ENCODE measurements at regions not wholly inside any gene's neighbourhood (a gene's known extent, or its start where the extent isn't known, plus 50 kb on each side); places are given as distances from the start of the nearest gene placed in this dataset.
"Not testable (repeated sequence)": the region's sequence is repeated elsewhere in the genome, so short reads cannot be mapped to it uniquely, and the experiment has no call there.

DNA sequence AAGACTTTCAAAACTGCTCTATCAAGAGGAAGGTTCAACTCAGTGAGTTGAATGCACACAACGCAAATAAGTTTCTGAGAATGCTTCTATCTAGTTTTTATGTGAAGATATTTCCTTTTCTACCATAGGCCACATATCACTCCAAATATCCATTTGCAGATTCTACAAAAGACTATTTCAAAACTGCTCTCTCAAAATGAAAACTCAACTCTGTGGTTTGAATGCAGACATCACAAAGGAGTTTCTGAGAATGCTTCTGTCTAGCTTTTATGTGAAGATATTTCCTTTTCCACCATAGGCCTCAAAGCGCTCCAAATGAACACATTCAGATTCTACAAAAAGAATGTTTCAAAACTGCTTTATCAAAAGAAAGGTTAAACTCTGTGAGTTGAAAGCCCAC lies 1093.1 kb upstream of the DEFB115 start:
- not testable (repeated sequence) for DNase-seq (ENCODE audit: low read depth)

DNA sequence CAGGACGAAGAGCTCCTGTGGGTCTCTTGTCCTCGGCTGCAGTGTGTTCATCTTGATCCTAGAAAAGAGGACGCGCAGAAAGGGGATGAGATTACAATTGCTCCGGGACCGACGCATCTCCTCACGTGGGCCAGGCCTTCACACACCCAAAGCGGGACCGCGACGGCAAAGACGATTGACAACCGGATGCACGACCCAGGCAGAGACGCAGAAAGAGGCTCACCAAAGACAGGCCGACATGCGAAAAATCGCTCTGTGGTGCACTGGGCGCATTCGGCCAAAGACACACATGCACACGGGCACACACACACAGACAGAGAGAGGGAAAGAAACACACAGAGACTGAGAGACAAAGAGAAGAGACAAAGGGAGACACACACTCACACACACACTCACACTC lies 1089.9 kb upstream of the DEFB115 start:
- DNase-seq (ENCODE audit: low read depth) = no peak

DNA sequence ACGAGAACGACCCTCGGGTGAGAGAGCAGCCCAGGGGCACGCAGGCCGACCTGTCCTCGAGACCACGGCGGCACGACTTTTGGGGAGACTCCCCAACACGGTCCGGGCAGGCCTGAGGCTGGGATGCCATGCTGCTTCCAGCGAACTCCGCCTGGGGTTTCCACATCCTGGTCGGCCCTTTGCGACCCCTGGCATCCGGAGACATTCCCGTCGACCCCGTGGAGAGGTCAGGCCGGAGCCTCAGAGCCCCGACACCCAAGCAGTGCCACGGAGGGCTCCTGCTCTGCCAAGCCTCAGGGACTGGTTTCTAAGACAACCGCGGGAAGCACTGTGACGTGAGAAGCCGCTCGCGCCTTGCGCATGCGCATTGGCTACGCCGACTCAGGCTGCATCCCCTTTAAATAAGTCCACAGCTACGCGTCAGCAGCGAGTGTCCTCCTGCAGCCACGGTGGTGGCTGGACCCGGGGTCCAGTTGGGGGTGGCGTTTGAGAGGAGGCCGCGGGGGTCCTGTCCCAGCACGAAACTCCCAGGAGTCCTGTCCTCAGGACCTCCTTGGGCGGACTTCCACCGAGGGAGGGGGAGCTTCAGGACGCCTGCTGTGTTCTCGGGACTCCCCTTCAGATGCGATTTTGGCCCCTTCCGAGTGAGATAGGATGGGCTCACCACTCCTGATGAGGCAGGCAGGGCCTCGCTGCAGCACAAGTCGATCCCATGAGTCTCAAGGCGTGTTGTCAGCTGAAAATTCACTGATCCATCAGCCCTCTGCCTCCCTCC lies 1089.3 kb upstream of the DEFB115 start:
- no peak for DNase-seq (ENCODE audit: low read depth)

DNA sequence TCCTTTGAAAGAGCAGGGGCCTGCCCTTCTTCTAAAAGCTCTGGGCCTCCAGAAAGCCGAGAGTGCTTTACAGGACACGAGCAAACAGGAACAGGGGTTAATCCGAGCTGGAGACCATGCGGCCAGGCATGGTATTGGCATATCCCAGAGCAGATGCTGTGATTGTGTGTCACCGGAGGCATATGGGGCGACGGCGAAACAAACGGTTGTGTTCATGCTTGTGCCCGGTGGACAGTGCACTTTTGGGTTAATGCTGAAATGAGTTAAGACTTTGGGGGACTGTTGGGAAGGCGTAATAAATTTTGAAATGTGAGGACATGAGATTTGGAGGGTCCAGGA lies 1088.7 kb upstream of the DEFB115 start:
- no peak for DNase-seq (ENCODE audit: low read depth)

DNA sequence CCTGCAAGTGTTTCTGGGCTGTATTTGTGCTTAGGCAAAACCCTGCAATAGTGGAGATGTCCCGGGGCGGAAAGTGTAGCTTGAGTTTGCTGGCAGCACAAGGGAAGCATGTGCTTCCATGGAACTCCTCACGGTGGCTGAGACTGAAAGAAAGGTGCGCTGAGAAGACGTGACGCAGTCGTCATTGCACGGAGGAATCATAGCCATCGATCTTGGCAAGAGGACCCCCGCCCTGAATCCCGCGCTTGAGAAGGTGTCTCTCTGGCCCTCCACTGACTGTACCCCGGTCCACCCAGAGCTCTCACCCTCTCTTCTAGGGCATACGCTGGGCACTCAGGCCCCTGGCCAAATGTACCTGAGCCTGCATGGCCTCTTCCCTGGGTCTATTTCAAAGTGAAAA lies 1081.8 kb upstream of the DEFB115 start:
- DNase-seq (ENCODE audit: low read depth) = no peak

DNA sequence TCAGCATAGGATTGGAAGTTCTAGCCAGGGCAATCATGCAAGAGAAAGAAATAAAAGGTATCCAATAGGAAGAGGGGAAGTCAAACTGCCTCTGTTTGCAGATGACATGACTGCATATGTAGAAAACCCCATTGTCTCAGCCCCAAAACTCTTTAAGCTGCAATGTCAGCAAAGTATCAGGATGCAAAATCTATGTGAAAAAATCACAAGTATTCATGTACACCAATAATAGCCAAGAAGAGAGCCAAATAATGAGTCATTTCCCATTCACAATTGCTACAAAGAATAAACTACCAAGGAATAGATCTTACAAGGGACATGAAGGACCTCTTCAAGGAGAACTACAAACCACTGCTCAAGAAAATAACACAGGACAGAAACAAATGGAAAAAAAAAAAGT lies 1074.3 kb upstream of the DEFB115 start:
- not testable (repeated sequence) for DNase-seq (ENCODE audit: low read depth)

DNA sequence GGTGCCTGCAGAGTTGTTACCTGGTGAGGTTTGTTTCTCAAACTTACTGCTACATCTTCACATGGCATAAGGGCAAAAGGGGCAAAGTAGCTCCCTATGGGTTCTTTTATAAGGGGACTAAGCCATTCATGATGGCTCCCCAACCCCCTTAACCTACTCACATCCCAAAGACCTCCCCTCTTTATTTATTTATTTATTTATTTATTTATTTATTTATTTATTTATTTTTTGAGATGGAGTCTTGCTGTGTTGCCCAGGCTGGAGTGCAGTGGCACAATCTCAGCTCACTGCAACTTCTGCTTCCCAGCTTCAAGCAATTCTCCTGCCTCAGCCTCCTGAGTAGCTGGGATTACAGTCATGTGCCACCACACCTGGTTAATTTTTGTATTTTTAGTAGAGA lies 1065.7 kb upstream of the DEFB115 start:
- DNase-seq (ENCODE audit: low read depth) = not testable (repeated sequence)

DNA sequence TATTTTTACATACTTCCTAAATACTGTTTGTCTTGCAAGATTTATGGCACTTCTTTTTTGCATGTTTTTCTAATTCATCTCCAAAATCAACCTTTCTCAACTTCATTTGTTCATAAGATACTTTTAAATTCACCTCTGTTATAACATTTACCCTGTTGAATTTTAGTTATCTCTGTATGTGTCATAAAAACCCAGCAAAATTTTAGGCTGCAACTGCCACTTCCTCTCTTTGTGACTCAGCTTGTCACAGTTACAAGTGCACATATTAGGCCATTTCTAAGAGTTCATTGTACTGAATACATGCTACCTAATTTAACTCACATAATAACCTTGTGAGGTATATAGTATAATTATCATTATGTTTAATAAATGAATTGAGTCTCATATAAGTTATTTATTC lies 1023.0 kb upstream of the DEFB115 start:
- DNase-seq (ENCODE audit: low read depth) = not testable (repeated sequence)

DNA sequence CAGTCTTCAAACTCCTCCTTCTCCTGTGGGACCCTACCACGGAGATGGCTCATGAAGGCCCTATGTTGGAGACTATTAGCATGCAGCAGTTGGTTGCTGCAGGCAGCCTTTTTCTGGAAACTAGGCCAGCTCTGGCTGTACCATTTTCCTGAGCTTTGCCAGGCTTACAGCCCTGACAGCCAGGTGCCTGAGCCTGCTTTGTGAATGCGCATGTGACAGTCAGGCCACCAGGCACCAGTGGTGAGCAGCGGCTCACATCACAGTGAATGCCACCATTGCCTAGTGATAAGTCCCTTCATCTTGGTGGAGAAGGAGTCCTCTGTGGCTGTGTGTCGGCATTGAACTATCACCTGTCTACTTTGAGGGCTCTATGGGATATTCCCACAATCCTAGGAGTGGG lies 982.4 kb upstream of the DEFB115 start:
- DNase-seq (ENCODE audit: low read depth) = not testable (repeated sequence)

DNA sequence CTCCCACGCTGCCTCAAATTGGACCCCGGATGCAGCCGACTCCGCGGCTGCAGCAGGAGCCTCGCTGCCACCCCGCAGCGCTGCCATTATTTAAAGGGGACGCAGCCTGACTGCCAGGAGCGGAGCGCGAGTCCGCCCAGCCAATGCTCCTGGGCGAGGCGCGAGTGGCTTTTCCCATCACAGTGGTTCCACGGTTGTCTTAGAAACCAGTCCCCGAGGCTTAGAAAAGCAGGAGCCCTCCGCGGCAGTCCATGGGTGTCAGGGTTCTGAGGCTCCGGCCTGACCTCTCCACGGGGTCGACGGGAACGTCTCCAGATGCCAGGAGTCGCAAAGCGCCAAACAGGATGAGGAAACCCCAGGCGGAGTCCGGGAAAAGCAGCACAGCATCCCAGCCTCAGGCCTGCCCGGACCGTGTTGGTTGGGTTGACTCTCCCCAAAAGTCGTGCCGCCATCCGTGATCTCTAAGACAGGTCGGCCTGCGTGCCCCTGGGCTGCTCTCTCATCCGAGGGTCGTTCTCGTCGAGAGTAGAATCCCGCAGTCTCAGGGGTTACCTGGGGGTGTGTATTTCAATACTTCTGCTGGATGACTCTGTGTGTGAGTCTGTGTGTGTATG lies 975.8 kb upstream of the DEFB115 start:
- no peak for DNase-seq (ENCODE audit: low read depth)

DNA sequence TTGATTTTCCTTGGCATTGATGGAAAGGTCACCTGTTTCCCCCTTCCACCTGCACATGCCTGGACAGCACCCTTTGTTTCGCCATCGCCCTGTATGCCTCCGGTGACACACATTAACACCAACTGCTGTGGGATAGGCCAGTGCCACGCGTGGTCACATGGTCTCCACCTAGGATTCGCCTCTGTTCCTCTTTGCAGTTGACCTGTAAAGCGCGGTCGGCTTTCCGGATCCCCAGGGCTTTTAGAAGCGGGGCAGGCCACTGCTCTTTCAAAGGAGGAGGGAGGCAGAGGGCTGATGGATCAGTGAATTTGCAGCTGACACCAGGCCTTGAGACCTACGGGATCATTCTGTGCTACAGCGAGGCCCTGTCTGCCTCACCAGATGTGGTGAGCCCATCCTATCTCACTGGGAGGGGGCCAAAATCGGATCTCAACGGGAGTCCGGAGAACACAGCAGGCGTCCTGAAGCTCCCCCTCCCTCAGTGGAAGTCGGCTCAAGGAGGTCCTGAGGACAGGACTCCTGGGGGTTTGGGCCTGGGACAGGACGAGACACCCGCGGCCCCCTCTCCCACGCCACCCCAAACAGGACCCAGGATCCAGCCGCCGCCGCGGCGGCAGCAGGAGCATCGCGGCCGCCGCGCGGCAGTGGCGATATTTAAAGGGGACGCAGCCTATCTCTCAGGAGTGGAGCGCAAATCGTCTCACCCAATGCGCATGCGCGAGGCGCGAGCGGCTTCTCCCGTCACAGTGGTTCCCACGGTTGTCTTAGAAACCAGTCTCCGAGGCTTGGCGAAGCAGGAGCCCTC lies 973.8 kb upstream of the DEFB115 start:
- DNase-seq (ENCODE audit: low read depth) = not testable (repeated sequence)

DNA sequence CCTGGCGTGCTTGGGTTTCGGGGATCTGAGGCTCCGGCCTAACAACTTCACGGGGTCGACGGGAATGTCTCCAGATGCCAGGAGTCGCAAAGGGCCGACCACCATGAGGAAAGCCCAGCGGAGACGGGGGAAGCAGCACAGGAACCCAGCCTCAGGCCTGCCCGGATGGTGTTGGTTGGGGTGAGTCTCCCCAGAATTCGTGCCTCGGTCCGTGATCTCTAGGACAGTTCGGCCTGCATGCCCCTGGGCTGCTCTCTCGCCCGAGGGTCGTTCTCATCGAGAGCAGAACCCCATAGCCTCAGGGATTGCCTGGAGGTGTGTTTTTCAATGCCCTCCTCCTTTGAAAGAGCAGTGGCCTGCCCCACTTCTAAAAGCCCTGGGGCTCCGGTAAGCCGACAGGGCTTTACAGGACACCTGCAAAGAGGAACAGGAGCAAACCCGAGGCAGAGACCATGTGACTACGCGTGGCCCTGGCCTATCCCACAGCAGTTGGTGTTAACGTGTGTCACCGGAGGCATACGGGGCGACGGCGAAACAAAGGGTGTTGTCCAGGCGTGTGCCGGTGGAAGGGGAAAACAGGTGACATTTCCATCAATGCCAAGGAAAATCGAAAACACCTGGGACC lies 973.1 kb upstream of the DEFB115 start:
- no peak for DNase-seq (ENCODE audit: low read depth)

DNA sequence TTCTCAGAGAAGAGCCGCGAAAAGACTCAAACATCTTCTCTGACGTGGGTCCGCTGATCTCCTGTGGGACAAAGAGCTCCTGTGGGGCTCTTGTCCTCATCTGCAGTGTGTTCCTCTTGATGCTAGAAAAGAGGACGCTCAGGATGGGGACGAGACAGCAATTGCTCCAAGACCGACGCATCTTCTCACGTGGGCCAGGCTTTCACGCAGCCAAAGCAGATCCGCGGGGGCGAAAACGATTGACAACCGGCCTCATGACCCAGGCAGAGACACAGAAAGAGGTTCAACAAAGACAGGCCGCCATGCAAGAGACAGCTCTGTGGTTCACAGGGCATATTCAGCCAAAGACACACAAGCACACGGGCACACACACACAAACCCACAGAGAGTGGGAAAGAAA lies 971.8 kb upstream of the DEFB115 start:
- no peak for DNase-seq (ENCODE audit: low read depth)

DNA sequence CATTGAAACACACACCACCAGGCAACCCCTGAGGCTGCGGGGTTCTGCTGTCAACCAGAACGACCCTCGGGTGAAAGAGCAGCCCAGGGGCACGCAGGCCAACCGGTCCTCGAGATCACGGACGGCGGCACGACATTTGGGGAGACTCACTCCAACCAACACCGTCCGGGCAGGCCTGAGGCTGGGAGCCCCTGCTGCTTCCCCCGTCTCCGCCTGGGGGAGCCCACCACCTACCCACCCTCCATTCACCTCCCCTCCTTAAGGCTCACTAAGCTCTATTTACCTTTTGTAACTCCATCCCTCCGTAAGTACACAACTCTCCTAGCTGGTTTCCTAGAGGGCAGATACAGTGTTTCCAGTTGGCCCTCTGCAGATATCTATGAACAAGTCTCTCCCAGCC lies 971.3 kb upstream of the DEFB115 start:
- no peak for DNase-seq (ENCODE audit: low read depth)

DNA sequence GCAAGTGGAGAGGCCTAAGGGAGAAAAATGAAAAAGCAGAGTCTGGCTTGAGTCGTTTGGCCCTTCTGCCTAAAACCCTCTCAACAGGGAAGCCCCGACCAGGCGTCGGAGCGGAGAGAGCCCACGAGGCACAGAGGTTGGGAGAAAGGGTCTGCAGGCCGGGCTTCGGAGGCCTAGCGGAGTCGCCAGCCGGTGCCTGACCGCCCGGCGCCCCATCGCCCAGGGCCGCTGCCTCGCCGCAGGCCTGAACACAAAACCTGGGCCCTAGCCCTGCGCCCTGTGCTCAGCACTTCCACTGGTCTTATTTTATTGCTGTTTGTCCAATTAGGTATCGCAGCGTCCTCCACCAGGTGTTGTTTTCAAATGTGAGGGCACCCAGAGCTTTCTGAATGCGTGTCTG lies 970.0 kb upstream of the DEFB115 start:
- DNase-seq (ENCODE audit: low read depth) = not testable (repeated sequence)

DNA sequence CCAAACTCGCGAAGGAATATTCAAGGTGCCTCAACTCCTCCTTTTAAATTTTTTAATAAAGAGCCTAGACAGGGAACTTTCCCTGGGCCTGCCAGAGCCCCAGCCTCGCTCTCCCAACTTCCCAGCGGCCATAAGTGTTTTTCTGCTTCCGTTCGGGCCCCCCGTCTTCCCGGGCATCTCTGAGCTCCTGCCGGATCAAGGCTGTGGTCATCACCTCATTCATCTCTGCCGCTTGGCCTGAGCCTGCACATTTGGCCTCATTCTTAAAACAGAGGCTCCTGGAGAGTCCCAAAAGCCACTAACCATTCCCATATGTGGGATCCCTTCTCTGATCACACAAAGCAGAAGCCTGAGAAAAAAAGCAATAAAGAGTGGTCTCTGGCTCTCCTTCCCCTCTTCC lies 969.1 kb upstream of the DEFB115 start:
- no peak for DNase-seq (ENCODE audit: low read depth)

DNA sequence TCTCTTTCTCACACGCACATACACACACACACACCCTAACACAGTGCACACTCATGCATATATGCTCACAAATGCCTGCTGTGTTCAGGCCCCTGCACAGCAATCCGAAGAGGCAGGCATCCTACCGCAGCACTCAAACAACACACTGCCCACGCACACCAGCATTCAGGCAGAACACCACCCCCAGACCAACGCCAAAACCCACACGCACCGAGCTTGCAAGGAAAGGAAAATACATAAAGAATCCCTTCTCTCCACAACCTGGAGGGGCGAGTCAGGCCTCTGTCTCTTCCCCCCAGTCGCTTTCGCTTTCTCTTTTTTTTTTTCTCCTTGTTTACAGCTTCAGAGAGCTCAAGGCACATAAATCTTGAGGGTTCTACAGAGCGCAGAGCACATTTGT lies 968.4 kb upstream of the DEFB115 start:
- DNase-seq (ENCODE audit: low read depth) = not testable (repeated sequence)

DNA sequence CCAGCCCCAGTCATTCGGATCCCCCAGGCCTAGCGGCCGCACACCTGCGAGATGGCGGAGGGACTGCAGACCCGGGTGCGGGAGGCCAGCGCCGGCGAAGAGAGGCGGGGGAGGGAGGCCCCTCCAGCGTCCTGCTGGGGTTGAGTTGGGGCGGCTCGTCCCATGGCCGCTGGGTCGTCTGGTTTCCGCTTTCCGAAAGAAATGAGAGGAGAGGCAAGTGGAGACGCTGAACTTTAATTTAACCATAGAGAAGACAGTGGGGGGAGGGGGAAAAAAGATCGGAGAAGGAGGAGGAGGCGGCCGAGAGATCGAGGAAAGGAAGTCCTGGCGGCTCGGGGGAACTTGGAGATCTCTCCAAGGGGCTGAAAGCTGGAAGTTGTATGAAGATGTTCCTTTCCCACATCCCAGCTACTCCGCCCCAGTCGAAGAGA lies 967.7 kb upstream of the DEFB115 start:
- DNase-seq (ENCODE audit: low read depth) = not testable (repeated sequence)

DNA sequence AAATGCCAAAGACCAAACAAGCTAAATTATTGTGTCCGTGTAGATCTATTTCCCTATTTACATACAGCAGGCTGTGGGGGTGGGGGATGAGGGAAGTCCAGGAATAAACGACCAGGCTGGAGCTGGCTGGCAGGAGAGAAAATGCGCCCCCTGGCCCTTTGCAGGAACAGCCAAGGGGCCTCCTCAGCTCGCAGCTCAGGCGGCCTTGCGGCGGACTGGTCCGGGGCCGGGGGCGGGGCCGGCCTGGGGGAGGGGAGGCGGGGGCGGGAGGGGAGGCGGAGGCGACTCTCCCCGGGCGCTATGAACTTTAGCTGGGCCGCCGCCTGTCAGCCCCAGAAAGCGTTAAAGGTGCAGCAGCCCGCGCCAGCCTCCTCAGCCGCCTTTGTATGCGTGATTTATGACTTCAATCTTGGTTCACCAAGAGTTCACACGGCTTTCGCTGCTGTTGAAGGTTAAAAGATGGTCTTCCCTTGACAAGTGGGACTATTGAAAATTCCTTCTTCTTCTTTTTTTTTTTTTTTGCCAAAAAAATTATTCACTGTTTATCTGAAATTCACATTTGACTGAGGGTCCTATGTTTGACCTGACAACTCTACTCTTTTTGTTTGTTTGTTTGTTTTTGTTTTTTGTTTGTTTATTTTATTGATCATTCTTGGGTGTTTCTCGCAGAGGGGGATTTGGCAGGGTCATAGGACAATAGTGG lies 967.0 kb upstream of the DEFB115 start:
- DNase-seq (ENCODE audit: low read depth) = not testable (repeated sequence)

DNA sequence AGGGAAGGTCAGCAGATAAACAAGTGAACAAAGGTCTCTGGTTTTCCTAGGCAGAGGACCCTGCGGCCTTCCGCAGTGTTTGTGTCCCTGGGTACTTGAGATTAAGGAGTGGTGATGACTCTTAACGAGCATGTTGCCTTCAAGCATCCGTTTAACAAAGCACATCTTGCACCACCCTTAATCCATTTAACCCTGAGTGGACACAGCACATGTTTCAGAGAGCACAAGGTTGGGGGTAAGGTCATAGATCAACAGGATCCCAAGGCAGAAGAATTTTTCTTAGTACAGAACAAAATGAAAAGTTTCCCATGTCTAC lies 966.4 kb upstream of the DEFB115 start:
- DNase-seq (ENCODE audit: low read depth) = not testable (repeated sequence)

DNA sequence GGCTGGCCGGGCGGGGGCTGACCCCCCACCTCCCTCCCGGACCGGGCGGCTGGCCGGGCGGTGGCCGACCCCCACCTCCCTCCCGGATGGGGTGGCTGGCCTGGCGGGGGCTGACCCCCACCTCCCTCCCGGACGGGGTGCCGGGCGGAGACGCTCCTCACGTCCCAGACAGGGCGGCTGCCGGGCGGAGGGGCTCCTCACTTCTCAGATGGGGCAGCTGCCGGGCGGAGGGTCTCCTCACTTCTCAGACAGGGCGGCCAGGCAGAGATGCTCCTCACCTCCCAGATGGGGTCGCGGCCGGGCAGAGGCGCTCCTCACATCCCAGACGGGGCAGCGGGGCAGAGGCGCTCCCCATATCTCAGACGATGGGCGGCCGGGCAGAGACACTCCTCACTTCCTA lies 965.8 kb upstream of the DEFB115 start:
- not testable (repeated sequence) for DNase-seq (ENCODE audit: low read depth)

DNA sequence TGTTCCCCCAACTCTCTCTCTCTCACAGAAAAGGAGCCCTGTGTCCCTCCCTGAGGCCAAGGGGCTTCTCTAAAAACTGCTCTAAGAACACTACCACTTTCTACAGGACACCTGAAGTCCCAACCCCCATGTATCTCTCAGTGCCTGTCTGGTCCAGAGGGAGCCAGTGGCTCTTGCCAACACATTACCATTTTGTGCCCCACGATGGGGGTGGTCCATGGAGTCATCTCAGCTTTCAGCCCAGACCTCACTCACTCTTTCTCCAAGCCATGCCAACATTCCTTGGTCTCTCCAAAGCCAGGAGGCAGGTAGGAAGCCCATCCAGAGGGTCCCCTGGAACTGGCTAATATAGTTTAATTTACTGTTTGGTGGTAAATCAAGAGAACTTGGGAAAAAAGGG lies 962.1 kb upstream of the DEFB115 start:
- DNase-seq (ENCODE audit: low read depth) = not testable (repeated sequence)
